HG02870 (cell line): ENCODE measurements at regions not wholly inside any gene's neighbourhood (a gene's known extent, or its start where the extent isn't known, plus 50 kb on each side); places are given as distances from the start of the nearest gene placed in this dataset.
"Not testable (repeated sequence)": the region's sequence is repeated elsewhere in the genome, so short reads cannot be mapped to it uniquely, and the experiment has no call there.

Source experiments
- ATAC-seq: cut with Tn5 transposase; IDR thresholded peaks from one replicate; pipeline ENCODE4 v1.9.1; 2021; ENCODE audit warnings: mild to moderate bottlenecking, moderate library complexity; ENCODE audit not compliant: unreplicated experiment

GRCh38 chr15:31647337-31647826 is 320.7 kb downstream of the KLF13 start:
- ATAC-seq, result not testable (repeated sequence)

GRCh38 chr15:31649634-31650033 is 323.0 kb downstream of the KLF13 start:
- not testable (repeated sequence) for ATAC-seq

- ATAC-seq, result not testable (repeated sequence)
Measured at GRCh38 chr15:31650055-31650701, 323.5 kb downstream of the KLF13 start.

- not testable (repeated sequence) for ATAC-seq
Measured at GRCh38 chr15:31656915-31657314, 330.3 kb downstream of the KLF13 start.

- ATAC-seq, result no peak
Measured at GRCh38 chr15:31660816-31661215, 334.2 kb downstream of the KLF13 start.

GRCh38 chr15:31665732-31666131 is 339.1 kb downstream of the KLF13 start:
- ATAC-seq, result not testable (repeated sequence)

GRCh38 chr15:31669158-31669908 is 342.7 kb downstream of the KLF13 start:
- ATAC-seq, result not testable (repeated sequence)

GRCh38 chr15:31673263-31673662 is 346.6 kb downstream of the KLF13 start:
- ATAC-seq, result not testable (repeated sequence)

GRCh38 chr15:31681529-31682259 is 348.6 kb upstream of the CHRNA7 start:
- not testable (repeated sequence) for ATAC-seq

- ATAC-seq, result not testable (repeated sequence)
Measured at GRCh38 chr15:31687088-31687487, 343.2 kb upstream of the CHRNA7 start.

- ATAC-seq, result not testable (repeated sequence)
Measured at GRCh38 chr15:31696509-31696908, 333.8 kb upstream of the CHRNA7 start.

- not testable (repeated sequence) for ATAC-seq
Measured at GRCh38 chr15:31705076-31705678, 325.1 kb upstream of the CHRNA7 start.

GRCh38 chr15:31707944-31708702 is 322.2 kb upstream of the CHRNA7 start:
- peak; percentile 75 for ATAC-seq

- peak; percentile 79 for ATAC-seq
Measured at GRCh38 chr15:31708703-31709327, 321.5 kb upstream of the CHRNA7 start.

GRCh38 chr15:31709479-31709878 is 320.8 kb upstream of the CHRNA7 start:
- not testable (repeated sequence) for ATAC-seq

- not testable (repeated sequence) for ATAC-seq
Measured at GRCh38 chr15:31710806-31711205, 319.5 kb upstream of the CHRNA7 start.

- ATAC-seq, result not testable (repeated sequence)
Measured at GRCh38 chr15:31715208-31715607, 315.1 kb upstream of the CHRNA7 start.

GRCh38 chr15:31718625-31719024 is 311.7 kb upstream of the CHRNA7 start:
- ATAC-seq, result not testable (repeated sequence)

GRCh38 chr15:31719396-31720022 is 310.8 kb upstream of the CHRNA7 start:
- not testable (repeated sequence) for ATAC-seq
